ENCODE measurements at regions not wholly inside any gene's neighbourhood (a gene's known extent, or its start where the extent isn't known, plus 50 kb on each side); places are given as distances from the start of the nearest gene placed in this dataset.

DNA sequence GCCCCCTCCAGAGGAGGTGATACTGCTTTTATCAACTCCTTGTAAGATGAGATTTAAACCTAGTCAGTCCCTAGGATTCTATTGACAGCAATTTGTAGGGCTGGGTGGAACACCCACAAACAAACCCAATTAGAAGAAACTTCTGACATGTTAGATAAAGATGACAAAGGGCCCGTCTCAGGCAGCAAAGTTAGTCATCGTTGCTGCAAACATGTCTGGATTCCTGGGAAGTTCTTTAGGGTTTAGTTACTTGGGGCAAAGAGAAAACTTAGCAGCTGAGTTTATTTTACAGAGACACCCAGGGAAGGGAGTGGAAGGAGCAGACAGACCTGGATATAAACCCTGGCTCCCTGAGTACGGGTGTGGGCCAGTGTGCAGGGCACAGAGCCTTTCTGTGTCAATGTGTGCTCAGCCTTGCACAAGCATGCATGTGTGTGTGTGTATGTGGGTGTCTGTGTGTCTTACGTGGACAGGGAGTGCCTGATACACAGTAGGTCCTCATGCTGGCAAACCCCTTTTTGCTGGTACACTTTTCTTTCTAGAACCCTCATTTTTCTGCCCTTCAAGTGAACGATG is 130.0 kb upstream of the STX18 start:
- Histone ChIP-seq H3K27me3 (ENCODE audit: control insufficient read depth in 2 of 2, insufficient read depth in 2 of 2, low read length in 2 of 2) (peaks cover 4 to 6% of the 10 kb centered on the region in 2 experiments), H3K27ac (ENCODE audit: insufficient read depth, low read depth, low read length) (no peak overlapping the region), H3K4me3 (replicated peaks in 1 of 3; ENCODE audit: insufficient read depth in 1 of 3, low read depth in 1 of 3, low read length in 3 of 3) (no peak overlapping the region), H2AFZ (ENCODE audit: low read depth, low read length) (no peak overlapping the region), H3K9me3 (replicated peaks; ENCODE audit: control insufficient read depth, insufficient read depth, low read length) (no peaks in the 10 kb centered on the region), H3K9me1 (replicated peaks; ENCODE audit: control insufficient read depth, extremely low read depth, insufficient read depth, low read length) (no peaks in the 10 kb centered on the region), H3K4me2 (ENCODE audit: insufficient read depth, low read length) (no peak overlapping the region), H3K36me3 (ENCODE audit: control insufficient read depth in 2 of 2, extremely low read depth in 1 of 2, insufficient read depth in 2 of 2, low read length in 2 of 2) (no peaks in the 10 kb centered on the region), H3K4me1 (ENCODE audit: control insufficient read depth, extremely low read depth, insufficient read depth, low read length) (no peaks in the 10 kb centered on the region), H4K20me1 (replicated peaks; ENCODE audit: control insufficient read depth, extremely low read depth, insufficient read depth, low read length) (no peaks in the 10 kb centered on the region), H3K79me2 (ENCODE audit: control insufficient read depth, insufficient read depth, low read length) (no peaks in the 10 kb centered on the region), H3K9ac (replicated peaks; ENCODE audit: extremely low read depth, insufficient read depth, low read length) (no peak overlapping the region)
- DNase-seq (ENCODE audit: low read depth, low spot score) (no peak), FAIRE-seq (no peak)
- dilution Hi-C loops (cut with MboI; ENCODE audit: extremely low pct_ligation_motif_present, low sequenced_read_pairs): no loop called here
- ChIA-PET POLR2A (no interaction called here), CTCF (no interaction called here)
- intact Hi-C loops (cut with micrococcal nuclease): no loop called here
- TF ChIP-seq FOS (IDR thresholded peaks at IDR 0.05; ENCODE audit: borderline replicate concordance, insufficient read depth, low read length): no peak
- TF ChIP-seq EZH2 (IDR thresholded peaks at IDR 0.05; ENCODE audit: borderline replicate concordance, low read depth, low read length, severe bottlenecking): no peak
- no peak for TF ChIP-seq CTCF (IDR thresholded peaks at IDR 0.05; ENCODE audit: extremely low read depth in 1 of 2, insufficient read depth in 1 of 2, low read depth in 1 of 2, low read length in 2 of 2)
- no TSS peak for BruUV-seq (replicated peaks)

GRCh38 chr4:4670869-4671268 is 129.0 kb upstream of the STX18 start:
- intact Hi-C loops (cut with micrococcal nuclease) (no loop called here), dilution Hi-C loops (cut with MboI; ENCODE audit: extremely low pct_ligation_motif_present, low sequenced_read_pairs) (no loop called here)
- ChIA-PET CTCF (no interaction called here), POLR2A (no interaction called here)
- Histone ChIP-seq H3K9ac (replicated peaks; ENCODE audit: extremely low read depth, insufficient read depth, low read length) (no peak overlapping the region), H3K4me2 (ENCODE audit: insufficient read depth, low read length) (no peak overlapping the region), H3K36me3 (ENCODE audit: control insufficient read depth in 2 of 2, extremely low read depth in 1 of 2, insufficient read depth in 2 of 2, low read length in 2 of 2) (no peaks in the 10 kb centered on the region), H3K9me1 (replicated peaks; ENCODE audit: control insufficient read depth, extremely low read depth, insufficient read depth, low read length) (no peaks in the 10 kb centered on the region), H3K27ac (ENCODE audit: insufficient read depth, low read depth, low read length) (no peak overlapping the region), H3K4me1 (ENCODE audit: control insufficient read depth, extremely low read depth, insufficient read depth, low read length) (no peaks in the 10 kb centered on the region), H3K4me3 (replicated peaks in 1 of 3; ENCODE audit: insufficient read depth in 1 of 3, low read depth in 1 of 3, low read length in 3 of 3) (no peak overlapping the region), H3K27me3 (ENCODE audit: control insufficient read depth in 2 of 2, insufficient read depth in 2 of 2, low read length in 2 of 2) (peaks cover 0 to 2% of the 10 kb centered on the region in 2 experiments), H2AFZ (ENCODE audit: low read depth, low read length) (no peak overlapping the region), H3K9me3 (replicated peaks; ENCODE audit: control insufficient read depth, insufficient read depth, low read length) (no peaks in the 10 kb centered on the region), H3K79me2 (ENCODE audit: control insufficient read depth, insufficient read depth, low read length) (no peaks in the 10 kb centered on the region), H4K20me1 (replicated peaks; ENCODE audit: control insufficient read depth, extremely low read depth, insufficient read depth, low read length) (no peaks in the 10 kb centered on the region)
- no TSS peak for BruUV-seq (replicated peaks)
- no peak for DNase-seq (ENCODE audit: low read depth, low spot score)
- TF ChIP-seq GATA2 (IDR thresholded peaks at IDR 0.05; ENCODE audit: insufficient read depth, insufficient read length, low read depth, low read length): no peak
- FAIRE-seq: no peak

Data from endothelial cell of umbilical vein (primary cell).